ENCODE measurements at regions not wholly inside any gene's neighbourhood (a gene's known extent, or its start where the extent isn't known, plus 50 kb on each side); places are given as distances from the start of the nearest gene placed in this dataset.

DNA sequence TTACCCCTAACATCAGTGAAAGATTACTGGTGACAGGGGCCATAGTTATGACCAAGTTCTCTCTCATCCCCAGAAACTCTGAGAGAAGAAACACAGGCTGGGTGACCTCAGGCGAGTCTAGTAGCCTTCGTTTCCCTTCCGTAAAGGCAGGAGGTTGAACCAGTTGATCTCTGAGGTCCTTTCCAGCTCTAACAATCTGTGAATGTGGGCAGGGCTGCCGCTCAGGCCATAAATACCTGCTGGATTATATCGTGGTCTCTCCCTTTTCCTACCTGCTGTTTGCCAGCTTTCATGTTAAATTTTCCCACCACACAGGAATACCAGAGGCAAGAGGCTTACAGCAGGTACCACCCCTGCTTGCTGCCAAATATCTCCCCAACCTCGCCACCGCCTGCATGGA, 357.5 kb downstream of the SH3GL2 start:
- no peaks in the 10 kb centered on the region for H4K20me1 ChIP-seq (ENCODE audit: insufficient read depth)
- H3K4me3 ChIP-seq (replicated peaks in 1 of 2; ENCODE audit: low read depth in 1 of 2, low read length in 2 of 2), result no peak overlapping the region
- peaks cover 0 to 15% of the 10 kb centered on the region in 2 experiments; a peak in 1 of 4 replicates for H3K9me3 ChIP-seq (ENCODE audit: control insufficient read depth in 1 of 2, insufficient read depth in 1 of 2, low read depth in 1 of 2, low read length in 2 of 2)
- H3K27ac ChIP-seq (ENCODE audit: low read depth, low read length), result no peak overlapping the region
- intact Hi-C loops (cut with micrococcal nuclease), result no loop called here
- ChIA-PET POLR2A (no interaction called here), CTCF (no interaction called here), RAD21 (ENCODE audit: low non-redundant PET in 1 of 2, low total read pairs in 2 of 2, uncharacterized antibody in 2 of 2, unreplicated experiment in 2 of 2) (no interaction called here)
- no peak overlapping the region for H3K4me2 ChIP-seq (ENCODE audit: low read length)
- H3K36me3 ChIP-seq (ENCODE audit: control insufficient read depth in 1 of 2, insufficient read depth in 2 of 2, low read length in 2 of 2), result no peaks in the 10 kb centered on the region
- no peak for ATAC-seq
- DNase-seq (ENCODE audit: low read depth, low spot score), result no peak
- H3K79me2 ChIP-seq (ENCODE audit: insufficient read depth, low read length), result no peaks in the 10 kb centered on the region
- H3K9ac ChIP-seq (ENCODE audit: low read length), result no peak overlapping the region
- no peaks in the 10 kb centered on the region for H3K9me2 ChIP-seq (ENCODE audit: insufficient read depth)
- no peak overlapping the region for H2AFZ ChIP-seq (ENCODE audit: low read depth, low read length, poor library complexity, severe bottlenecking)
- TF ChIP-seq ZNF274 (IDR thresholded peaks at IDR 0.05; ENCODE audit: low read depth, low read length) (no peak), CEBPB (IDR thresholded peaks at IDR 0.05; ENCODE audit: low read depth) (no peak), POLR2AphosphoS5 (IDR thresholded peaks at IDR 0.05; ENCODE audit: low read depth, low read length) (no peak)
- no peaks in the 10 kb centered on the region for H3K27me3 ChIP-seq (ENCODE audit: insufficient read depth, low read length)
- no peaks in the 10 kb centered on the region for H3K4me1 ChIP-seq (ENCODE audit: control insufficient read depth in 1 of 2, insufficient read depth in 2 of 2, low read length in 2 of 2)
- BruUV-seq (replicated peaks), result no TSS peak

DNA sequence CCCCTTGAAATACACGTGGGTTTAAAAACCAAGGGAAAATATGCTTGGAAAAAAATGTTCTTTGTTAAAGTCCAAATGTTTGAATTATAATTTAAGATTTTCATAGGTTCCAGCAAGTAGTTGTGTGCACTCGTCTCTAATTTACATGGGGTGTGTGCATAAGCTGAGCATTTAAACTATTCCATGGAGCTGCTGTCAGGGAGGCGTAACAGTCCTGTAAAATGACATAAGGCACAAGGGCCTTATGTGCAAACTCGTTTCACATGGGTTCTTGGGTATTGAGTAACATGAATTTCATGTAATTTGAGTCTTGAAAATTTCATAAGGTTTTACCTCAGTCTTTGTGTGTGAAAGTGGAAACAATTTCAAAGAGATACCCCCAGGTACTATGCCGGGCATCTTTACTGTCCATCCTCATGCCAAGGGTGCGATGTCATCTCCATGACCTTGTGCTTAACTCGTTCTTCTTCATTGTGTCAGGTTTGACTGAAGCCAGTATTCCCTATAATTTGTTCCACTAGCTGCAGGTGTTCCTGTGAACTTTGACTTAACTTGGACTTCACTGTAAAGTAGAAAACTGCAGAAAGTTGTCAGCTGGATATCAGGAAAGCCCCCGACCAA, 359.3 kb downstream of the SH3GL2 start:
- Histone ChIP-seq H2AFZ (ENCODE audit: low read depth, low read length, poor library complexity, severe bottlenecking) (no peak overlapping the region), H4K20me1 (ENCODE audit: insufficient read depth) (no peaks in the 10 kb centered on the region), H3K36me3 (ENCODE audit: control insufficient read depth in 1 of 2, insufficient read depth in 2 of 2, low read length in 2 of 2) (no peaks in the 10 kb centered on the region), H3K27me3 (ENCODE audit: insufficient read depth, low read length) (no peaks in the 10 kb centered on the region), H3K9me3 (ENCODE audit: control insufficient read depth in 1 of 2, insufficient read depth in 1 of 2, low read depth in 1 of 2, low read length in 2 of 2) (peaks cover 0 to 15% of the 10 kb centered on the region in 2 experiments; a peak in 1 of 4 replicates), H3K4me2 (ENCODE audit: low read length) (no peak overlapping the region), H3K79me2 (ENCODE audit: insufficient read depth, low read length) (no peaks in the 10 kb centered on the region), H3K4me1 (ENCODE audit: control insufficient read depth in 1 of 2, insufficient read depth in 2 of 2, low read length in 2 of 2) (no peaks in the 10 kb centered on the region), H3K27ac (ENCODE audit: low read depth, low read length) (no peak overlapping the region), H3K4me3 (replicated peaks in 1 of 2; ENCODE audit: low read depth in 1 of 2, low read length in 2 of 2) (no peak overlapping the region), H3K9ac (ENCODE audit: low read length) (no peak overlapping the region), H3K9me2 (ENCODE audit: insufficient read depth) (no peaks in the 10 kb centered on the region)
- TF ChIP-seq POLR2AphosphoS5 (IDR thresholded peaks at IDR 0.05; ENCODE audit: low read depth, low read length) (no peak), RAD21 (IDR thresholded peaks at IDR 0.05; ENCODE audit: low read depth) (no peak), SP1 (IDR thresholded peaks at IDR 0.05; ENCODE audit: low read depth) (no peak), SRF (IDR thresholded peaks at IDR 0.05; ENCODE audit: low read depth) (no peak), CEBPB (IDR thresholded peaks at IDR 0.05; ENCODE audit: low read depth) (no peak), CBX3 (IDR thresholded peaks at IDR 0.05; ENCODE audit: low read depth) (no peak), ZNF274 (IDR thresholded peaks at IDR 0.05; ENCODE audit: low read depth, low read length) (no peak), FOSL1 (IDR thresholded peaks at IDR 0.05; ENCODE audit: low read depth) (no peak), TCF7L2 (IDR thresholded peaks at IDR 0.05; ENCODE audit: borderline replicate concordance, extremely low read depth, insufficient read depth, insufficient read length) (no peak)
- TF ChIP-seq, protein P1, sequence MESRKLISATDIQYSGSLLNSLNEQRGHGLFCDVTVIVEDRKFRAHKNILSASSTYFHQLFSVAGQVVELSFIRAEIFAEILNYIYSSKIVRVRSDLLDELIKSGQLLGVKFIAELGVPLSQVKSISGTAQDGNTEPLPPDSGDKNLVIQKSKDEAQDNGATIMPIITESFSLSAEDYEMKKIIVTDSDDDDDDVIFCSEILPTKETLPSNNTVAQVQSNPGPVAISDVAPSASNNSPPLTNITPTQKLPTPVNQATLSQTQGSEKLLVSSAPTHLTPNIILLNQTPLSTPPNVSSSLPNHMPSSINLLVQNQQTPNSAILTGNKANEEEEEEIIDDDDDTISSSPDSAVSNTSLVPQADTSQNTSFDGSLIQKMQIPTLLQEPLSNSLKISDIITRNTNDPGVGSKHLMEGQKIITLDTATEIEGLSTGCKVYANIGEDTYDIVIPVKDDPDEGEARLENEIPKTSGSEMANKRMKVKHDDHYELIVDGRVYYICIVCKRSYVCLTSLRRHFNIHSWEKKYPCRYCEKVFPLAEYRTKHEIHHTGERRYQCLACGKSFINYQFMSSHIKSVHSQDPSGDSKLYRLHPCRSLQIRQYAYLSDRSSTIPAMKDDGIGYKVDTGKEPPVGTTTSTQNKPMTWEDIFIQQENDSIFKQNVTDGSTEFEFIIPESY (IDR thresholded peaks at IDR 0.05; ENCODE audit: extremely low read depth, insufficient replicate concordance, low read length), result no peak
- no peak for DNase-seq (ENCODE audit: low read depth, low spot score)
- RAD21 ChIA-PET (ENCODE audit: low non-redundant PET in 1 of 2, low total read pairs in 2 of 2, uncharacterized antibody in 2 of 2, unreplicated experiment in 2 of 2), result no interaction called here
- ATAC-seq, result no peak
- intact Hi-C loops (cut with micrococcal nuclease), result no loop called here
- POLR2A ChIA-PET, result no interaction called here
- BruUV-seq (replicated peaks), result no TSS peak
- CTCF ChIA-PET, result no interaction called here
